Upper lobe of left lung (tissue), 6 donors: ENCODE measurements at regions not wholly inside any gene's neighbourhood (a gene's known extent, or its start where the extent isn't known, plus 50 kb on each side); places are given as distances from the start of the nearest gene placed in this dataset.

ENCODE experiments used
- ATAC-seq, 2 donors: fragments of 200-7000 bp; cut with Tn5 transposase; one replicate each; pipeline ENCODE4 v1.9.1; 2022; ENCODE audit warnings: mild to moderate bottlenecking in 2 of 2, moderate library complexity in 2 of 2; ENCODE audit not compliant: low FRiP score in 2 of 2
- DNase-seq, 2 donors: peaks; one replicate each; pipeline ENCODE4 v3.0.0-alpha.2; 2019 to 2020
- H3K27ac ChIP-seq, 4 donors: fragments of 200-600 bp; sonication (generic); one replicate each; pipeline ENCODE4 v1.5.1; 2016 to 2019
- H3K27me3 ChIP-seq, 4 donors: fragments of 200-600 bp; sonication (generic); one replicate each; pipeline ENCODE4 v1.5.1; 2017 to 2019
- H3K36me3 ChIP-seq, 4 donors: fragments of 200-600 bp; sonication (generic); one replicate each; pipeline ENCODE4 v1.5.1; 2016 to 2019
- H3K4me1 ChIP-seq, 4 donors: fragments of 200-600 bp; sonication (generic); one replicate each; pipeline ENCODE4 v1.5.1; 2018 to 2019
- H3K4me3 ChIP-seq, 4 donors: fragments of 200-600 bp; sonication (generic); one replicate each; pipeline ENCODE4 v1.5.1; 2017 to 2019; ENCODE audit warnings: mild to moderate bottlenecking in 2 of 4, moderate library complexity in 1 of 4
- H3K9me3 ChIP-seq, 4 donors: fragments of 200-600 bp; sonication (generic); one replicate each; pipeline ENCODE4 v1.5.1; 2018 to 2019
- CTCF ChIP-seq, 6 experiments: fragments of 450-650 bp in 4 of 6; fragments of 200-600 bp in 2 of 6; sonication (generic) in 2 of 6; IDR thresholded peaks; one replicate each; pipeline ENCODE4 v1.5.1; 2016 to 2019; ENCODE audit warnings: antibody characterized with exemption in 6 of 6
- EP300 ChIP-seq, 4 donors: sonication (generic); formaldehyde crosslinking; IDR thresholded peaks; one replicate each; pipeline ENCODE4 v1.5.1; 2017; ENCODE audit warnings: antibody characterized with exemption in 4 of 4, control low read depth in 2 of 4
- POLR2A ChIP-seq, 4 donors: fragments of 450-650 bp; IDR thresholded peaks; one replicate each; pipeline ENCODE4 v1.5.1; 2016 to 2017; ENCODE audit warnings: antibody characterized with exemption in 4 of 4, mild to moderate bottlenecking in 2 of 4
- POLR2AphosphoS5 ChIP-seq, 2 donors: sonication (generic); formaldehyde crosslinking; IDR thresholded peaks; one replicate each; pipeline ENCODE4 v1.5.1; 2017; ENCODE audit warnings: antibody characterized with exemption in 2 of 2
- WGBS, 2 donors: methylation state at CpG; one replicate each; pipeline ENCODE4 v1.1.5; 2017 to 2018; 5-methylcytosine and 5-hydroxymethylcytosine counted together
- donor health status: DM: no; HTN: no; CAD: no; lungs with moderate emphysema.
- donor health status: DM: no; HTN: yes; CAD: no; lungs with severe emphysema.

- TF ChIP-seq CTCF (IDR thresholded peaks at IDR 0.05), result no peak
- no peak for TF ChIP-seq POLR2A (IDR thresholded peaks at IDR 0.05)
- TF ChIP-seq EP300 (IDR thresholded peaks at IDR 0.05), result no peak
- TF ChIP-seq POLR2AphosphoS5 (IDR thresholded peaks at IDR 0.05), result no peak
- DNase-seq (no peak), ATAC-seq (no peak)
- WGBS, 2 donors, result 67 to 81% methylated on average over 3 of the region's 3 CpGs
- Histone ChIP-seq H3K9me3 (no peaks in the 10 kb centered on the region), H3K4me1 (no peaks in the 10 kb centered on the region), H3K4me3 (no peak overlapping the region), H3K27ac (no peak overlapping the region), H3K27me3 (no peaks in the 10 kb centered on the region), H3K36me3 (no peaks in the 10 kb centered on the region)
Observed at GRCh38 chr4:89535251-89535650, 227.7 kb upstream of the GPRIN3 start.

DNA sequence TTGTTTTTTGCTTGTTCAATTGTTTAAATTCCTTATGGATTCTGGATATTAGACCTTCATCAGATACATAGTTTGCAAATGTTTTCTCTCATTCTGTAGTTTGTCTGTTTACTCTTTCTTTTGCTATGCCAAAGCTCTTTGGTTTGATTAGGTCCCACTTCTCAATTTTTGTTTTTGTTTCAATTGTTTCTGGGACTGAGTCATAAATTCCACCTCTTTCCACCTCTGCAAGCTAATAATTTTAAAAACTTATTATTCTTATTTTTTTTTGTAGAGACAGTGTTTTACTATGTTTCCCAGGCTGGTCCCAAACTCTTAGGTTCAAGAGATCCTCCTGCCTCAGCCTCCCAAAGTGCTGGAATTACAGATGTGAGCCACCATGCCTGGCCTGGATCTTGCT, 226.8 kb upstream of the GPRIN3 start:
- no peaks in the 10 kb centered on the region for H3K36me3 ChIP-seq
- no peak overlapping the region for H3K27ac ChIP-seq
- no peak for ATAC-seq
- H3K4me1 ChIP-seq, result no peaks in the 10 kb centered on the region
- DNase-seq, result no peak
- no peaks in the 10 kb centered on the region for H3K9me3 ChIP-seq
- H3K4me3 ChIP-seq, result no peak overlapping the region
- no peaks in the 10 kb centered on the region for H3K27me3 ChIP-seq
- TF ChIP-seq EP300 (IDR thresholded peaks at IDR 0.05), result no peak
- no peak for TF ChIP-seq POLR2AphosphoS5 (IDR thresholded peaks at IDR 0.05)
- no peak for TF ChIP-seq CTCF (IDR thresholded peaks at IDR 0.05)
- TF ChIP-seq POLR2A (IDR thresholded peaks at IDR 0.05), result no peak

DNA sequence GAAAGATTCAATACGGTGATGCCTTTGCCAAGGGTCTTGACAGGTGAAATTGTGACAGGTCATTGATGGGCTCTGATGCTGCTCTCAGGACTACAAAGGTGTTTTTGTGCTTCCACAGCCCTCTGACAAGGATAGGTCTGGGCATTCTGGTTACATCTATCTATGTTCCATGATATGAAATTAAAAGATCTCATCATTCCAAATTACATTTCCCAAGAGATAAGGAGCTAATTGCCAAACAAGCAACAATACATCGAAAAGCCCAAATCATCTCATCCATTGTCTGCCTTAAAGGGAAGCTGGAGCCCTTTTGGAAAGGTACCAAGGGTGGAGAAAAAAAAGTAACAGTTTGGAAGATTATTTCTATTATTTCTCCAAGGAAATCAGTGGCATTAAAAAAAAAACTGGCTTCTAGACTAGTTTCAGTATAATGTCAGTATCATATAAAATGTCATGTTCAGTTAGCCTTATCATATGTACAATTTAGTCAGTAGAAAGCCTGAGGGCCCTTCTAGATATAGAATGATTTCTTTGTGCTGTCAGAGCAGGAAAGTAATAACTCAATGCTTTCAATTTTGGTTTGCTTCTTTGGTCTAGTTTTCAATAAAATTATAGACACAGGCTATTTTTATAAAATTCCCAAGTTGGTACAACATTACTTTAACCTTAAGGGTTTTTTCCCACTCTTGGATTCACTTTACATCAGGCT, 224.5 kb upstream of the GPRIN3 start:
- TF ChIP-seq EP300 (IDR thresholded peaks at IDR 0.05) (no peak), CTCF (IDR thresholded peaks at IDR 0.05) (no peak), POLR2AphosphoS5 (IDR thresholded peaks at IDR 0.05) (no peak), POLR2A (IDR thresholded peaks at IDR 0.05) (no peak)
- 73 to 83% methylated on average over 2 of the region's 2 CpGs for WGBS, 2 donors
- no peak for ATAC-seq
- Histone ChIP-seq H3K27ac (no peak overlapping the region), H3K4me1 (no peaks in the 10 kb centered on the region), H3K9me3 (no peaks in the 10 kb centered on the region), H3K27me3 (no peaks in the 10 kb centered on the region), H3K4me3 (no peak overlapping the region), H3K36me3 (no peaks in the 10 kb centered on the region)
- no peak for DNase-seq

DNA sequence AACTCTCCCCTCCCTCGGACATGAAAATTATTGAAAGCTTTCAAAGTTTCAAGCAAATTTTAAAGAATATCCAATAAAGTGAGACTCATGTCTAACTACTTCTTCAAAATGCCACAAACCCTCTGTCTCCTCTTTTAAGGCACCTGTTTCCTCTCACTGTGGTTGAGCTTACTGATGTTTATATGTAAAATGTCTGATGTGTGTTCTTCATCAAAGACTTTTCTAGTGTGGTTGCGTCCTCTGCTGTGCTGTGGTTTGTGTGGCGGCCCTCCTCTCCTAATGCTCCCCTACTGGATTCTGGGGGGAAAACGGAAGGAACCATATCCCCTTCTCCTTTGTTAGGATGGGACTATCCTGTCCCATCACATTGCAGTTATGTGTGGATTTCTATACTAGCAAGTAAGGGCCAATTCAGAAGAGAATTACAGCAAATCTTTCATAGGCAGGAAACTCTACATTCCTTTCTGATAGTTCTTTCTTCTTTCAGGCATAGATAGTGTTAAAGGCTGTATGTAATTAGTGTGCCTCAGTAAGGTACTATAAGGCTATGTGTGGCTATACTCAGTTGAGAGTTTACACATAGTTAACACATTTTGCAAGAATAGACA, 221.0 kb upstream of the GPRIN3 start:
- H3K4me1 ChIP-seq, result no peaks in the 10 kb centered on the region
- 47 to 60% methylated on average over 4 of the region's 4 CpGs for WGBS, 2 donors
- H3K27ac ChIP-seq, result no peak overlapping the region
- DNase-seq, result no peak
- no peak for TF ChIP-seq CTCF (IDR thresholded peaks at IDR 0.05)
- TF ChIP-seq EP300 (IDR thresholded peaks at IDR 0.05), result no peak
- TF ChIP-seq POLR2AphosphoS5 (IDR thresholded peaks at IDR 0.05), result no peak
- no peak for TF ChIP-seq POLR2A (IDR thresholded peaks at IDR 0.05)
- ATAC-seq, result no peak
- H3K27me3 ChIP-seq, result no peaks in the 10 kb centered on the region
- H3K9me3 ChIP-seq, result no peaks in the 10 kb centered on the region
- no peak overlapping the region for H3K4me3 ChIP-seq
- no peaks in the 10 kb centered on the region for H3K36me3 ChIP-seq

GRCh38 chr4:89521826-89522225, 214.2 kb upstream of the GPRIN3 start:
- Histone ChIP-seq H3K27me3 (no peaks in the 10 kb centered on the region), H3K4me3 (no peak overlapping the region), H3K4me1 (no peaks in the 10 kb centered on the region), H3K9me3 (no peaks in the 10 kb centered on the region), H3K27ac (no peak overlapping the region), H3K36me3 (no peaks in the 10 kb centered on the region)
- no peak for ATAC-seq
- DNase-seq, result no peak
- WGBS, 2 donors, result 83 to 84% methylated on average over 4 of the region's 4 CpGs
- no peak for TF ChIP-seq CTCF (IDR thresholded peaks at IDR 0.05)
- no peak for TF ChIP-seq POLR2A (IDR thresholded peaks at IDR 0.05)
- TF ChIP-seq EP300 (IDR thresholded peaks at IDR 0.05), result no peak
- no peak for TF ChIP-seq POLR2AphosphoS5 (IDR thresholded peaks at IDR 0.05)
